Panc1 (cell line): ENCODE measurements at regions not wholly inside any gene's neighbourhood (a gene's known extent, or its start where the extent isn't known, plus 50 kb on each side); places are given as distances from the start of the nearest gene placed in this dataset.

ENCODE experiments used
- SIN3A ChIP-seq: IDR thresholded peaks from 2 replicates; pipeline ENCODE4 v1.6.1; 2012; ENCODE audit warnings: low read depth, mild to moderate bottlenecking, low read length, moderate library complexity, borderline replicate concordance; ENCODE audit not compliant: insufficient read depth
- TF ChIP-seq, protein P1 (sequence below): fragments of 450-650 bp; IDR thresholded peaks from 2 replicates; pipeline ENCODE4 v1.5.1; 2017; ENCODE audit warnings: mild to moderate bottlenecking
- TF ChIP-seq, protein P2 (sequence below), 2 experiments: IDR thresholded peaks; 2 replicates each; pipeline ENCODE4 v1.6.1; 2011 to 2012; ENCODE audit warnings: low read depth in 2 of 2, control low read depth in 1 of 2, low read length in 1 of 2, mild to moderate bottlenecking in 1 of 2, moderate library complexity in 1 of 2; ENCODE audit not compliant: insufficient read depth in 1 of 2

DNA sequence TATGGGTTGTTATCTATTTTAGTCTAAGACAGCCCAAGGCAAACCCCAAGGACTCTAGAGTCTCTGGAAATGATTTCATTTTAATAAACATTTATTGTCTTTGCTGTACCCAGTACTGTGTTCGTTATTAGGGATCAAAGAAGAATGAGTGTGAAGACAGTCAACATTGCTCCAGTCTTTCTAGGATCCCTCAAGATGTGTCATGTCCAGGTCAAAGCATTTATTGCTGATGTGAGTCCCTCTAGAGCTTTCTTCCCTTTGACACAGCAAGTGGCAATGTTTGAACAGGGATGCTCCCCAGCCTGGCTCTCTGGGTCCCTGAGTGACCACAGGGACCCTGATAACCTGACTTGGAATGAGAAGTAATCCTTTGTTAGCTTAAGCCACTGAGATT is 123.1 kb upstream of the STK17B start:
- no peak for TF ChIP-seq SIN3A
- TF ChIP-seq, protein P1, sequence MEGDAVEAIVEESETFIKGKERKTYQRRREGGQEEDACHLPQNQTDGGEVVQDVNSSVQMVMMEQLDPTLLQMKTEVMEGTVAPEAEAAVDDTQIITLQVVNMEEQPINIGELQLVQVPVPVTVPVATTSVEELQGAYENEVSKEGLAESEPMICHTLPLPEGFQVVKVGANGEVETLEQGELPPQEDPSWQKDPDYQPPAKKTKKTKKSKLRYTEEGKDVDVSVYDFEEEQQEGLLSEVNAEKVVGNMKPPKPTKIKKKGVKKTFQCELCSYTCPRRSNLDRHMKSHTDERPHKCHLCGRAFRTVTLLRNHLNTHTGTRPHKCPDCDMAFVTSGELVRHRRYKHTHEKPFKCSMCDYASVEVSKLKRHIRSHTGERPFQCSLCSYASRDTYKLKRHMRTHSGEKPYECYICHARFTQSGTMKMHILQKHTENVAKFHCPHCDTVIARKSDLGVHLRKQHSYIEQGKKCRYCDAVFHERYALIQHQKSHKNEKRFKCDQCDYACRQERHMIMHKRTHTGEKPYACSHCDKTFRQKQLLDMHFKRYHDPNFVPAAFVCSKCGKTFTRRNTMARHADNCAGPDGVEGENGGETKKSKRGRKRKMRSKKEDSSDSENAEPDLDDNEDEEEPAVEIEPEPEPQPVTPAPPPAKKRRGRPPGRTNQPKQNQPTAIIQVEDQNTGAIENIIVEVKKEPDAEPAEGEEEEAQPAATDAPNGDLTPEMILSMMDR = no peak
- TF ChIP-seq, protein P2, sequence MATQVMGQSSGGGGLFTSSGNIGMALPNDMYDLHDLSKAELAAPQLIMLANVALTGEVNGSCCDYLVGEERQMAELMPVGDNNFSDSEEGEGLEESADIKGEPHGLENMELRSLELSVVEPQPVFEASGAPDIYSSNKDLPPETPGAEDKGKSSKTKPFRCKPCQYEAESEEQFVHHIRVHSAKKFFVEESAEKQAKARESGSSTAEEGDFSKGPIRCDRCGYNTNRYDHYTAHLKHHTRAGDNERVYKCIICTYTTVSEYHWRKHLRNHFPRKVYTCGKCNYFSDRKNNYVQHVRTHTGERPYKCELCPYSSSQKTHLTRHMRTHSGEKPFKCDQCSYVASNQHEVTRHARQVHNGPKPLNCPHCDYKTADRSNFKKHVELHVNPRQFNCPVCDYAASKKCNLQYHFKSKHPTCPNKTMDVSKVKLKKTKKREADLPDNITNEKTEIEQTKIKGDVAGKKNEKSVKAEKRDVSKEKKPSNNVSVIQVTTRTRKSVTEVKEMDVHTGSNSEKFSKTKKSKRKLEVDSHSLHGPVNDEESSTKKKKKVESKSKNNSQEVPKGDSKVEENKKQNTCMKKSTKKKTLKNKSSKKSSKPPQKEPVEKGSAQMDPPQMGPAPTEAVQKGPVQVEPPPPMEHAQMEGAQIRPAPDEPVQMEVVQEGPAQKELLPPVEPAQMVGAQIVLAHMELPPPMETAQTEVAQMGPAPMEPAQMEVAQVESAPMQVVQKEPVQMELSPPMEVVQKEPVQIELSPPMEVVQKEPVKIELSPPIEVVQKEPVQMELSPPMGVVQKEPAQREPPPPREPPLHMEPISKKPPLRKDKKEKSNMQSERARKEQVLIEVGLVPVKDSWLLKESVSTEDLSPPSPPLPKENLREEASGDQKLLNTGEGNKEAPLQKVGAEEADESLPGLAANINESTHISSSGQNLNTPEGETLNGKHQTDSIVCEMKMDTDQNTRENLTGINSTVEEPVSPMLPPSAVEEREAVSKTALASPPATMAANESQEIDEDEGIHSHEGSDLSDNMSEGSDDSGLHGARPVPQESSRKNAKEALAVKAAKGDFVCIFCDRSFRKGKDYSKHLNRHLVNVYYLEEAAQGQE (IDR thresholded peaks at IDR 0.05; ENCODE audit: insufficient read depth in 1 of 2, low read depth in 2 of 2, low read length in 1 of 2) = no peak
